Glutamatergic neuron (in vitro differentiated cells): ENCODE measurements at regions not wholly inside any gene's neighbourhood (a gene's known extent, or its start where the extent isn't known, plus 50 kb on each side); places are given as distances from the start of the nearest gene placed in this dataset.

ENCODE experiments used
- DNase-seq: peaks from one replicate; pipeline ENCODE4 v3.0.0; 2022
- H3K27ac Mint-ChIP-seq: one replicate; pipeline ENCODE4 v1.8.0; 2020; ENCODE audit warnings: mild to moderate bottlenecking, mixed read lengths, inconsistent platforms; ENCODE audit not compliant: unreplicated experiment
- H3K27me3 Mint-ChIP-seq: one replicate; pipeline ENCODE4 v1.8.0; 2020; ENCODE audit warnings: mild to moderate bottlenecking, moderate library complexity, mixed read lengths, inconsistent platforms; ENCODE audit not compliant: unreplicated experiment
- H3K36me3 Mint-ChIP-seq: one replicate; pipeline ENCODE4 v1.8.0; 2020; ENCODE audit warnings: mild to moderate bottlenecking, mixed read lengths, inconsistent platforms; ENCODE audit not compliant: unreplicated experiment
- H3K4me1 Mint-ChIP-seq: one replicate; pipeline ENCODE4 v1.8.0; 2020; ENCODE audit warnings: mild to moderate bottlenecking, low read depth, mixed read lengths, inconsistent platforms; ENCODE audit not compliant: unreplicated experiment
- H3K4me3 Mint-ChIP-seq: one replicate; pipeline ENCODE4 v1.8.0; 2020; ENCODE audit warnings: mild to moderate bottlenecking, mixed read lengths, inconsistent platforms; ENCODE audit not compliant: unreplicated experiment
- H3K9me3 Mint-ChIP-seq: one replicate; pipeline ENCODE4 v1.8.0; 2020; ENCODE audit warnings: mild to moderate bottlenecking, moderate library complexity, mixed read lengths, inconsistent platforms; ENCODE audit not compliant: unreplicated experiment
- TF ChIP-seq, protein P1 (sequence below): fragments of 200-600 bp; sonication (generic); IDR thresholded peaks from one replicate; pipeline ENCODE4 v1.5.0; 2021; ENCODE audit not compliant: partially characterized antibody, unreplicated experiment

DNA sequence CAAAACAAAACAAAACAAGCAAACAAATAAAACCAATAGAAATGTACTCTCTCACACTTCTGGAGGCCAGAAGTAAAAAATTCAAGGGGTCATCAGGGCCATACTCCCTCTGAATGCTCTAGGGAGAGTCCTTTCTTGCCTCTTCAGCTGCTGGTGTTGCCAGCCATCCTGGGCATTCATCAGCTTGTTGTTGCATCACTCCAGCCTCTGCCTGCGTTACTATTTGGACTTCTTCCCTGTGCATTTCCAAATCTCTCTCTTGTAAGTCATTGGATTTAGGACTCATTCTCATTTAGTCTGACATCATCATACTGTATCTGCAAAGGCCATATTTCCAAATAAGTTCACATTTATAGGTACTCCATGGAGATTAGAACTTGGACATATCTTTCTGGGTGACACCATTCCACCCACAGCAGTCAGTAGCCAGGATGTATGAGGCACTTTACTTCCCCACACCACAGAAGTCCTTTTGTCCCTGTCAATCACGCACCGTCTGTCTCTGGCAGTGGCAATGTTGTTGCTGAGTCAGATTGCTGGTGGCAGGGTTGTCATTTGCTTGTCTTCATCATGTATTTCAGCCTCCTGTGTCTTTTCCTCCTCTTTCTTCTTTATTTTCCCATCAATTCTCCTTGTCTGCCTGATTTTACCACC lies 151.0 kb upstream of the KCNJ6 start:
- Mint-ChIP-seq H3K9me3 (no peaks in the 10 kb centered on the region), H3K27ac (no peak overlapping the region), H3K27me3 (no peaks in the 10 kb centered on the region), H3K36me3 (peaks cover 4% of the 10 kb centered on the region), H3K4me1 (no peaks in the 10 kb centered on the region), H3K4me3 (no peak overlapping the region)
- TF ChIP-seq, protein P1, sequence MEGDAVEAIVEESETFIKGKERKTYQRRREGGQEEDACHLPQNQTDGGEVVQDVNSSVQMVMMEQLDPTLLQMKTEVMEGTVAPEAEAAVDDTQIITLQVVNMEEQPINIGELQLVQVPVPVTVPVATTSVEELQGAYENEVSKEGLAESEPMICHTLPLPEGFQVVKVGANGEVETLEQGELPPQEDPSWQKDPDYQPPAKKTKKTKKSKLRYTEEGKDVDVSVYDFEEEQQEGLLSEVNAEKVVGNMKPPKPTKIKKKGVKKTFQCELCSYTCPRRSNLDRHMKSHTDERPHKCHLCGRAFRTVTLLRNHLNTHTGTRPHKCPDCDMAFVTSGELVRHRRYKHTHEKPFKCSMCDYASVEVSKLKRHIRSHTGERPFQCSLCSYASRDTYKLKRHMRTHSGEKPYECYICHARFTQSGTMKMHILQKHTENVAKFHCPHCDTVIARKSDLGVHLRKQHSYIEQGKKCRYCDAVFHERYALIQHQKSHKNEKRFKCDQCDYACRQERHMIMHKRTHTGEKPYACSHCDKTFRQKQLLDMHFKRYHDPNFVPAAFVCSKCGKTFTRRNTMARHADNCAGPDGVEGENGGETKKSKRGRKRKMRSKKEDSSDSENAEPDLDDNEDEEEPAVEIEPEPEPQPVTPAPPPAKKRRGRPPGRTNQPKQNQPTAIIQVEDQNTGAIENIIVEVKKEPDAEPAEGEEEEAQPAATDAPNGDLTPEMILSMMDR: no peak
- DNase-seq: no peak

DNA sequence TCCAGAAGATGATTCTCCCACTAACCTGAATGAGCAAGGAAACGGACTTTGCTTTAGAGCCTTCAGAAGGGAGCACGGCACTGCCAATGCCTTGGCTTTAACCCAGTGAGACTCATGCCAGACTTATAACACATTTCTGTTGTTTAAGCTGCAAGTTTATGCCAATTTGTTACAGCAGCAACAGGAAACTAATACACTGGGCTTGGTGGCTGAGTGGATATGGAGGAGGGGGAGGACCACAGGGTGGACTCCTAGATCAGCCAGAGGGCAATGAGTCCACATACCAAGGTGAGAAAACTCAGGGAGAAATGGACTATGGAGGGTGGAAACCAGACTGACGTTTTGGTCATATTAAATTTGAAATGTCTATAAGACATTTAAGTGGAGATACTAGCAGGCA lies 156.2 kb upstream of the KCNJ6 start:
- H3K4me1 Mint-ChIP-seq: no peaks in the 10 kb centered on the region
- peaks cover 3% of the 10 kb centered on the region for H3K9me3 Mint-ChIP-seq
- H3K4me3 Mint-ChIP-seq: no peak overlapping the region
- H3K36me3 Mint-ChIP-seq: peaks cover 10% of the 10 kb centered on the region
- H3K27me3 Mint-ChIP-seq: peaks cover 2% of the 10 kb centered on the region
- H3K27ac Mint-ChIP-seq: no peak overlapping the region
- no peak for DNase-seq
- TF ChIP-seq, protein P1: no peak

DNA sequence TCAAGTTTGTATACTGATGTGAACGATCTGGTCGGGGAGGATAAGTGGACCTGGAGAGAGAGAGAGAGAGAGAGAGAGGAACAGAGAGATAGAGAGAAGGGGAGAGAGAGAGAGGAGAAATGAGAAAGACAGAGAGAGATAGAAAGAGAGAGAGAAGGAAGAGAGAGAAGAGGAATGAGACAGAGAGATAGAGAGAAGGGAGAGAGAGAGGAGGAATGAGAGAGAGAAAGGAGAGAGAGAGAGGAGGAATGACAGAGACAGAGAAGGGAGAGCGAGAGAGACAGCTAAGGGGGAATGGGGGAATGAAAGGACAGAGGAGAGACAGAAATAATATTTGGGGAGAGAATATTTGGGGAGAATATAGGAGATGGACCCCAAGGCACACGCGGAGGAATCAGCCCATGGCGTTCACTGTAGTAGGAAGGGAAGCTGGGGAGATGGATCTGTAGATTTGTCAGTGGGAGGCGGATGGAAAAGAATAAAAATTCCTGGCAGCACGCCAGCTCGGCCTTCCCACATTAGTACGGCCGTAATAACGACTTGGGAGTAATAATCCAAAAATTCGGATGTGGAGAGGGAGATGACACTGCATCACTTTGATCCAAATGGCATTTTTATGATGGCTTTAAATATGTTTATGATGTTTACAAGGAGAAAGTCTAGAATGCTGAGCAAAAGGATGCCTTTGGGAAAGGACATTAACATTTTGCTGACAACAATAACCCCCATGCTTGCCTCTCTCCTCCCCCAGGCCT lies 159.8 kb upstream of the KCNJ6 start:
- Mint-ChIP-seq H3K27me3 (peaks cover 2% of the 10 kb centered on the region), H3K4me3 (no peak overlapping the region), H3K36me3 (peaks cover 10% of the 10 kb centered on the region), H3K9me3 (peaks cover 3% of the 10 kb centered on the region), H3K4me1 (no peaks in the 10 kb centered on the region), H3K27ac (no peak overlapping the region)
- TF ChIP-seq, protein P1: no peak
- DNase-seq: no peak

DNA sequence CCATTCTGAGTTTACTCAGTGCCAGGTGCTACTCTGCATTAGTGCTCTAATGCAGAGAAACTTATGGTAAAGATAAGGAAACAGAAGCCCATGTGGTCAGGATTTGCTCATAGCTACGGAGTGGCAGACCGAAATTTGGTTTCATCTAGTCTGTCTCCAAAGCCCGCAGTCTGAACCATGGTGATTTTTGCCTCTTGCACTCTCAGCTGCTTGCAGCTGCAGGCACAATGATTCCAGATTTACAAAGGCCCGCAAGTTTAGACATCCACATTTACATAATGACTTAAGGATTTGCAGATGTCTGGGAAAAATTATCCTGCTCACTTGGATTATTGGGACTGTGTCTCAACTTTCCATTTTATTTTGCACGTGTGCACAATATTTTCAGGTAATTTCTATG lies 161.3 kb upstream of the KCNJ6 start:
- Mint-ChIP-seq H3K36me3 (peaks cover 7% of the 10 kb centered on the region), H3K27me3 (no peaks in the 10 kb centered on the region), H3K4me3 (no peak overlapping the region), H3K27ac (no peak overlapping the region), H3K4me1 (peaks cover 2% of the 10 kb centered on the region), H3K9me3 (peaks cover 3% of the 10 kb centered on the region)
- no peak for DNase-seq
- TF ChIP-seq, protein P1: no peak

DNA sequence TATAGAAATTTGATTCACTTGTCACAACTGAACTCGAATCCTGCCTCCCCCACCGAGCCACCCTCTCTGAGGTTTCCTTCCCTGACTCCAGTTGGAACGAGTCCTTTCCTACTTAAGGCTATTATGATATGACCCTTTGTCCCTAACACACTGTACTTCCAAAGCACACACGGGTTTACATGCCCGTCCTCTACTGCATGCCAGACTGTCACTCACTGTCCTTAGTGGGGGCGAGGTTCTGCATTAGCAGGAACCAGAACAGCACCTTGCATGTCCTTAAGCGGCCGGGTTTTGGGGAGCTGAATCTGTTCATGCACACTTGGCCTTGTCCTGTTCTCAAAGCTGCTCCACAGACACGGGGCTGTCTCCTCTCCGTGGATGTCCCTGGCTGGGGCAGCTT lies 164.6 kb upstream of the KCNJ6 start:
- no peaks in the 10 kb centered on the region for H3K36me3 Mint-ChIP-seq

More for the DNA sequence above, 164.6 kb upstream of the KCNJ6 start:
- no peak for DNase-seq
- Mint-ChIP-seq H3K4me3 (no peak overlapping the region), H3K9me3 (no peaks in the 10 kb centered on the region), H3K27me3 (no peaks in the 10 kb centered on the region), H3K4me1 (peaks cover 2% of the 10 kb centered on the region), H3K27ac (no peak overlapping the region)
- TF ChIP-seq, protein P1: no peak
